Activated T-cell treated with anti-CD3 and anti-CD28 coated beads, Interleukin-2, amount 50 U/mL, for 72 hours (primary cell): ENCODE measurements at regions not wholly inside any gene's neighbourhood (a gene's known extent, or its start where the extent isn't known, plus 50 kb on each side); places are given as distances from the start of the nearest gene placed in this dataset.

ENCODE experiments used
- ATAC-seq, 2 donors: fragments of 150-1000 bp; cut with Tn5 transposase; replicated peaks in 1 of 2; 2 replicates each; pipeline ENCODE4 v1.10.0; 2021; ENCODE audit warnings: moderate library complexity in 2 of 2, mild to moderate bottlenecking in 1 of 2
- DNase-seq, 2 donors: peaks; one replicate each; pipeline ENCODE4 v3.0.0; 2021 to 2022; ENCODE audit warnings: mixed read lengths in 1 of 2
- H3K27ac Mint-ChIP-seq: one replicate; pipeline ENCODE4 v1.8.0; 2022; ENCODE audit warnings: mild to moderate bottlenecking, moderate library complexity, mixed read lengths
- H3K27me3 Mint-ChIP-seq: one replicate; pipeline ENCODE4 v1.8.0; 2022; ENCODE audit warnings: low read depth, mixed read lengths
- H3K36me3 Mint-ChIP-seq, 2 donors: one replicate each; pipeline ENCODE4 v1.8.0; 2022; ENCODE audit warnings: mixed read lengths in 2 of 2, mild to moderate bottlenecking in 1 of 2; ENCODE audit not compliant: insufficient read depth in 2 of 2
- H3K4me1 Mint-ChIP-seq: one replicate; pipeline ENCODE4 v1.8.0; 2022; ENCODE audit warnings: low read depth, mixed read lengths
- H3K4me3 Mint-ChIP-seq, 2 donors: one replicate each; pipeline ENCODE4 v1.8.0; 2022; ENCODE audit warnings: mild to moderate bottlenecking in 2 of 2, mixed read lengths in 2 of 2, moderate library complexity in 2 of 2
- H3K9me3 Mint-ChIP-seq, 2 donors: one replicate each; pipeline ENCODE4 v1.8.0; 2022; ENCODE audit warnings: mixed read lengths in 2 of 2

GRCh38 chr6:133583907-133584427 is 304.9 kb upstream of the TCF21 start:
- DNase-seq: no peak
- no peak for ATAC-seq
- Mint-ChIP-seq H3K9me3 (peaks cover 0 to 1% of the 10 kb centered on the region in 2 donors), H3K27ac (no peak overlapping the region), H3K36me3 (no peaks in the 10 kb centered on the region), H3K4me1 (no peaks in the 10 kb centered on the region), H3K27me3 (no peaks in the 10 kb centered on the region), H3K4me3 (no peak overlapping the region)

- Mint-ChIP-seq H3K27me3 (no peaks in the 10 kb centered on the region), H3K9me3 (peaks cover 0 to 1% of the 10 kb centered on the region in 2 donors), H3K27ac (no peak overlapping the region), H3K36me3 (no peaks in the 10 kb centered on the region), H3K4me3 (no peak overlapping the region), H3K4me1 (no peaks in the 10 kb centered on the region)
- no peak for ATAC-seq
- DNase-seq: no peak
Observed at GRCh38 chr6:133584823-133585222, 304.1 kb upstream of the TCF21 start.

GRCh38 chr6:133585978-133586377 is 302.9 kb upstream of the TCF21 start:
- no peak for ATAC-seq
- Mint-ChIP-seq H3K27me3 (no peaks in the 10 kb centered on the region), H3K27ac (no peak overlapping the region), H3K36me3 (no peaks in the 10 kb centered on the region), H3K4me3 (no peak overlapping the region), H3K9me3 (peaks cover 0 to 1% of the 10 kb centered on the region in 2 donors), H3K4me1 (no peaks in the 10 kb centered on the region)
- DNase-seq: no peak

- H3K27me3 Mint-ChIP-seq: no peaks in the 10 kb centered on the region
Observed at GRCh38 chr6:133587546-133588160, 301.3 kb upstream of the TCF21 start.

GRCh38 chr6:133590196-133590595 is 298.7 kb upstream of the TCF21 start:
- Mint-ChIP-seq H3K36me3 (no peaks in the 10 kb centered on the region), H3K27me3 (no peaks in the 10 kb centered on the region), H3K4me3 (no peak overlapping the region), H3K9me3 (no peaks in the 10 kb centered on the region), H3K4me1 (no peaks in the 10 kb centered on the region), H3K27ac (no peak overlapping the region)
- ATAC-seq (no peak), DNase-seq (no peak)

More at GRCh38 chr6:133587546-133588160, 301.3 kb upstream of the TCF21 start:
- Mint-ChIP-seq H3K36me3 (no peaks in the 10 kb centered on the region), H3K9me3 (no peaks in the 10 kb centered on the region), H3K4me3 (no peak overlapping the region), H3K4me1 (no peaks in the 10 kb centered on the region), H3K27ac (no peak overlapping the region)
- DNase-seq (no peak), ATAC-seq (no peak)

GRCh38 chr6:133590814-133591213 is 298.1 kb upstream of the TCF21 start:
- no peak overlapping the region for H3K4me3 Mint-ChIP-seq
- no peak overlapping the region for H3K27ac Mint-ChIP-seq
- H3K27me3 Mint-ChIP-seq: no peaks in the 10 kb centered on the region
- DNase-seq (no peak), ATAC-seq (no peak)
- no peaks in the 10 kb centered on the region for H3K4me1 Mint-ChIP-seq
- no peaks in the 10 kb centered on the region for H3K36me3 Mint-ChIP-seq
- no peaks in the 10 kb centered on the region for H3K9me3 Mint-ChIP-seq

GRCh38 chr6:133591275-133591674 is 297.6 kb upstream of the TCF21 start:
- Mint-ChIP-seq H3K9me3 (no peaks in the 10 kb centered on the region), H3K27ac (no peak overlapping the region), H3K36me3 (no peaks in the 10 kb centered on the region), H3K4me1 (no peaks in the 10 kb centered on the region), H3K27me3 (no peaks in the 10 kb centered on the region), H3K4me3 (no peak overlapping the region)
- DNase-seq: no peak
- ATAC-seq: no peak

GRCh38 chr6:133594652-133595110 is 294.2 kb upstream of the TCF21 start:
- Mint-ChIP-seq H3K9me3 (no peaks in the 10 kb centered on the region), H3K36me3 (no peaks in the 10 kb centered on the region), H3K27me3 (no peaks in the 10 kb centered on the region), H3K4me3 (no peak overlapping the region), H3K27ac (no peak overlapping the region), H3K4me1 (no peaks in the 10 kb centered on the region)
- ATAC-seq (no peak), DNase-seq (no peak)

- no peak for DNase-seq
- Mint-ChIP-seq H3K9me3 (no peaks in the 10 kb centered on the region), H3K4me3 (no peak overlapping the region), H3K4me1 (no peaks in the 10 kb centered on the region), H3K27ac (no peak overlapping the region), H3K36me3 (no peaks in the 10 kb centered on the region), H3K27me3 (no peaks in the 10 kb centered on the region)
- no peak for ATAC-seq
Observed at GRCh38 chr6:133595111-133595761, 293.7 kb upstream of the TCF21 start.

- DNase-seq: no peak
- no peaks in the 10 kb centered on the region for H3K4me1 Mint-ChIP-seq
- no peak for ATAC-seq
- no peak overlapping the region for H3K4me3 Mint-ChIP-seq
- H3K36me3 Mint-ChIP-seq: no peaks in the 10 kb centered on the region
- H3K9me3 Mint-ChIP-seq: peaks cover 0 to 1% of the 10 kb centered on the region in 2 donors
- no peak overlapping the region for H3K27ac Mint-ChIP-seq
- H3K27me3 Mint-ChIP-seq: no peaks in the 10 kb centered on the region
Observed at GRCh38 chr6:133606852-133607251, 282.1 kb upstream of the TCF21 start.

GRCh38 chr6:133608620-133609019 is 280.3 kb upstream of the TCF21 start:
- no peak for ATAC-seq
- Mint-ChIP-seq H3K36me3 (no peaks in the 10 kb centered on the region), H3K4me1 (no peaks in the 10 kb centered on the region), H3K27me3 (no peaks in the 10 kb centered on the region), H3K27ac (no peak overlapping the region), H3K9me3 (no peaks in the 10 kb centered on the region), H3K4me3 (no peak overlapping the region)
- DNase-seq: no peak

- H3K27me3 Mint-ChIP-seq: no peaks in the 10 kb centered on the region
- H3K9me3 Mint-ChIP-seq: no peaks in the 10 kb centered on the region
- no peak overlapping the region for H3K27ac Mint-ChIP-seq
- no peaks in the 10 kb centered on the region for H3K36me3 Mint-ChIP-seq
- ATAC-seq: no peak
- no peak overlapping the region for H3K4me3 Mint-ChIP-seq
- DNase-seq: no peak
- H3K4me1 Mint-ChIP-seq: no peaks in the 10 kb centered on the region
Observed at GRCh38 chr6:133609415-133610226, 279.3 kb upstream of the TCF21 start.

GRCh38 chr6:133610227-133610840 is 278.6 kb upstream of the TCF21 start:
- no peaks in the 10 kb centered on the region for H3K27me3 Mint-ChIP-seq
- ATAC-seq: no peak
- H3K27ac Mint-ChIP-seq: no peak overlapping the region
- no peaks in the 10 kb centered on the region for H3K4me1 Mint-ChIP-seq
- no peaks in the 10 kb centered on the region for H3K9me3 Mint-ChIP-seq
- no peak overlapping the region for H3K4me3 Mint-ChIP-seq
- H3K36me3 Mint-ChIP-seq: no peaks in the 10 kb centered on the region
- DNase-seq: no peak
